ENCODE measurements at regions not wholly inside any gene's neighbourhood (a gene's known extent, or its start where the extent isn't known, plus 50 kb on each side); places are given as distances from the start of the nearest gene placed in this dataset.

- Histone ChIP-seq H4K20me1 (ENCODE audit: insufficient read depth, low read length) (no peaks in the 10 kb centered on the region), H2AFZ (ENCODE audit: low read length) (no peak overlapping the region)
Observed at GRCh38 chr3:43169987-43170386, 64.1 kb upstream of the POMGNT2 start.

DNA sequence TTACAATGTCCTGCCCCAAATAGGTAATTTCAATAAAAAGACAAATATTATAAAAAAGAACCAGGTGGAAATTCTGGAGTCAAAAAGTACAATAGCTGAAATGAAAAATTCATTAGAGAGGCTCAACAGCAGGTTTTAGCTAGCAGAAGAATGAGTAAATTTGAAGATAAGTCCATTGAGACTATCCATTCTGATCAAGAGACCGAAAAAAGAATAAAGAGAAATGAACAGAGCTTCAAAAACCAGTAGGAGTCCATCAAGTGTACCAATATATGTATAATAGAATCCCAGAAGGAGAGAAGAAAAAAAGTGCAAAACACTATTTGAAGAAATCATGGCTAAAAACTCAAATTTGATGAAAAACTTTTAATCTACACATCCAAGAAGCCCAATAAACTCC is 60.5 kb upstream of the POMGNT2 start:
- no peaks in the 10 kb centered on the region for H3K9me3 ChIP-seq (replicated peaks; ENCODE audit: insufficient read depth, low read length)
- H3K4me1 ChIP-seq (ENCODE audit: low read length), result peaks cover 15% of the 10 kb centered on the region
- peaks cover 6% of the 10 kb centered on the region; the same call in 1 of the 2 replicates for H3F3A ChIP-seq (ENCODE audit: insufficient read depth, low read length)
- no peaks in the 10 kb centered on the region for H3K79me2 ChIP-seq (ENCODE audit: low read length)
- no peaks in the 10 kb centered on the region; the same call in 1 of the 2 replicates for H3K36me3 ChIP-seq (replicated peaks; ENCODE audit: insufficient read depth, low read length)
- no peaks in the 10 kb centered on the region for H3K27me3 ChIP-seq (replicated peaks; ENCODE audit: insufficient read depth, low read length)
- no peak overlapping the region for H3K9ac ChIP-seq (ENCODE audit: low read length)
- no peak for DNase-seq
- no peak overlapping the region for H2AFZ ChIP-seq (ENCODE audit: low read length)
- TF ChIP-seq EZH2 (optimal IDR thresholded peaks at IDR 0.05; ENCODE audit: low read depth, low read length) (no peak), CTCF (IDR thresholded peaks at IDR 0.05; ENCODE audit: low read length) (no peak), EZH2phosphoT487 (IDR thresholded peaks at IDR 0.05; ENCODE audit: low read length) (no peak)
- no peak overlapping the region for H3K4me2 ChIP-seq (ENCODE audit: low read depth, low read length)
- no peaks in the 10 kb centered on the region for H4K20me1 ChIP-seq (ENCODE audit: insufficient read depth, low read length)
- no peaks in the 10 kb centered on the region for H3K9me2 ChIP-seq (replicated peaks; ENCODE audit: insufficient read depth, low read length)
- H3K27ac ChIP-seq (ENCODE audit: low read length), result no peak overlapping the region
- no peak overlapping the region for H3K4me3 ChIP-seq (ENCODE audit: low read length)

More at GRCh38 chr3:43169987-43170386, 64.1 kb upstream of the POMGNT2 start:
- H3K9ac ChIP-seq (ENCODE audit: low read length), result no peak overlapping the region
- no peaks in the 10 kb centered on the region for H3K27me3 ChIP-seq (replicated peaks; ENCODE audit: insufficient read depth, low read length)
- no peak overlapping the region for H3K4me3 ChIP-seq (ENCODE audit: low read length)
- TF ChIP-seq EZH2 (optimal IDR thresholded peaks at IDR 0.05; ENCODE audit: low read depth, low read length) (no peak), CTCF (IDR thresholded peaks at IDR 0.05; ENCODE audit: low read length) (no peak), EZH2phosphoT487 (IDR thresholded peaks at IDR 0.05; ENCODE audit: low read length) (no peak)
- H3F3A ChIP-seq (ENCODE audit: insufficient read depth, low read length), result no peaks in the 10 kb centered on the region
- no peaks in the 10 kb centered on the region for H3K9me3 ChIP-seq (replicated peaks; ENCODE audit: insufficient read depth, low read length)
- H3K27ac ChIP-seq (ENCODE audit: low read length), result no peak overlapping the region
- DNase-seq, result no peak
- no peaks in the 10 kb centered on the region for H3K79me2 ChIP-seq (ENCODE audit: low read length)
- H3K4me1 ChIP-seq (ENCODE audit: low read length), result no peaks in the 10 kb centered on the region
- no peaks in the 10 kb centered on the region; the same call in 1 of the 2 replicates for H3K36me3 ChIP-seq (replicated peaks; ENCODE audit: insufficient read depth, low read length)
- no peaks in the 10 kb centered on the region for H3K9me2 ChIP-seq (replicated peaks; ENCODE audit: insufficient read depth, low read length)
- H3K4me2 ChIP-seq (ENCODE audit: low read depth, low read length), result no peak overlapping the region

DNA sequence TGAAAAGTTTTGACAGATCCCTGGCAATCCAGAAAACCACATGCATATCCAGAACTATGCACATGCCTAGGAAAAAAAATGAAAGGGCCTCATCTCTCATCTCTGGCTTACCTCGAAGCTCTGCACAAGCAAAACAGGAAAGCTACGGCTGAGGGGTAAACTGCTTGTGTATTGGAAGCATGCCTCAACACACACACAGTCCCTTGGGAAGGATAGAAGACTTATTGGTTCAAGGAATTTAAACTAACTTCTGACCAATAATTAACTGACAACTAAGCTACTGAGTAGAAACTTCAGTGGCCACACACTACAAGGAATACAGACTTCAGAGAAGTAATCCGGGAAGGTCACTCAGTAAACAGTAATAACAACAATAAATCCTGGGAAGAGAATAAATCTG is 59.9 kb upstream of the POMGNT2 start:
- TF ChIP-seq EZH2phosphoT487 (IDR thresholded peaks at IDR 0.05; ENCODE audit: low read length) (no peak), EZH2 (optimal IDR thresholded peaks at IDR 0.05; ENCODE audit: low read depth, low read length) (no peak), CTCF (IDR thresholded peaks at IDR 0.05; ENCODE audit: low read length) (no peak)
- no peaks in the 10 kb centered on the region for H3K79me2 ChIP-seq (ENCODE audit: low read length)
- no peak for DNase-seq
- no peak overlapping the region for H2AFZ ChIP-seq (ENCODE audit: low read length)
- no peak overlapping the region for H3K4me2 ChIP-seq (ENCODE audit: low read depth, low read length)
- no peaks in the 10 kb centered on the region for H4K20me1 ChIP-seq (ENCODE audit: insufficient read depth, low read length)
- H3F3A ChIP-seq (ENCODE audit: insufficient read depth, low read length), result peaks cover 6% of the 10 kb centered on the region; the same call in 1 of the 2 replicates
- no peak overlapping the region for H3K9ac ChIP-seq (ENCODE audit: low read length)
- no peak overlapping the region for H3K4me3 ChIP-seq (ENCODE audit: low read length)
- H3K27me3 ChIP-seq (replicated peaks; ENCODE audit: insufficient read depth, low read length), result no peaks in the 10 kb centered on the region
- no peak overlapping the region for H3K27ac ChIP-seq (ENCODE audit: low read length)
- no peaks in the 10 kb centered on the region for H3K9me3 ChIP-seq (replicated peaks; ENCODE audit: insufficient read depth, low read length)
- H3K9me2 ChIP-seq (replicated peaks; ENCODE audit: insufficient read depth, low read length), result no peaks in the 10 kb centered on the region
- no peaks in the 10 kb centered on the region; the same call in 1 of the 2 replicates for H3K36me3 ChIP-seq (replicated peaks; ENCODE audit: insufficient read depth, low read length)
- peaks cover 15% of the 10 kb centered on the region for H3K4me1 ChIP-seq (ENCODE audit: low read length)

Measured in MM.1S (cell line).